HG03558 (cell line): ENCODE measurements at regions not wholly inside any gene's neighbourhood (a gene's known extent, or its start where the extent isn't known, plus 50 kb on each side); places are given as distances from the start of the nearest gene placed in this dataset.

Experiments
- ATAC-seq: cut with Tn5 transposase; IDR thresholded peaks from one replicate; pipeline ENCODE4 v1.9.1; 2021; ENCODE audit warnings: moderate number of reproducible peaks; ENCODE audit not compliant: unreplicated experiment; ENCODE audit errors: extremely low read depth

GRCh38 chr5:165057145-165057544 is 1551.7 kb downstream of the MAT2B start:
- ATAC-seq, result no peak

GRCh38 chr5:165066751-165067385 is 1561.4 kb downstream of the MAT2B start:
- ATAC-seq, result no peak

DNA sequence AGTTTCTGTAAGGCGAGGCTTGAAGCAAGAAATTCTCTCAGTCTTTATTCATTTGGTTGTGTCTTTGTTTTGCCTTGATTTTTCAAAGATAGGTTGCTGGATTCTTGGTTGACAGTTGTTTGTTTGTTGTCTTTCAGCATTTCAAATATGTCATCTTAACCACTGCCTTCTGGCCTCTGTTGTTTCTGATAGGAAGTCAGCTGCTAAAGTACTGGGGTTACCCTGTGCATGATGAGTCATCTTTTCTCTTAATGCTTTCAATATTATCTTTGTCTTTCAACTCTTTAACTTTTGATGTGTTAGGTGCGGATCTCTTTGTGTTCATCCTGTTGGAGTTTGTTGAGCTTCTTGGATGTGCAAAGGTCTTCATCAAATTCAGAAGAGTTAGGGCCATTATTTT is 1571.3 kb downstream of the MAT2B start:
- ATAC-seq, result no peak

GRCh38 chr5:165079389-165079788 is 1574.0 kb downstream of the MAT2B start:
- ATAC-seq, result no peak

- ATAC-seq, result no peak
These were observed 1578.0 kb downstream of the MAT2B start for GRCh38 chr5:165083394-165083793.

DNA sequence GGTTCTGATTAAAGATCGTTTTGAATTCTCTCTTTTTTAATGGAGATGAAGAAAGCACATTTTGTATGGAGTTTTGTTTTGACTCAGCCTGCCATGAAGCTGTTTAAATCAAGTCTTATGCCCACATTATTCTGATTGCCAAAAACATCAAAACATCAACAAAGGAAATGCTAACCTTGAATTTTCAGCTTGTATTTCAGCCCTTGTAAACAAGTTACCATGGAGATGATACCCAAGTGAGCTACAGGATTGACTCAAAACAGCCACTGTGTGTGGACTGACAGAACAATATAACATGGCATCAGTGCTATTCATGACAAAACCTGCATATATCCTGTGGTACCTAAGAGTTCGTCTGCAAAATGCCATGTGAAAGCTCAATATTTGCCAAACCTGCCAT is 1581.0 kb downstream of the MAT2B start:
- no peak for ATAC-seq

DNA sequence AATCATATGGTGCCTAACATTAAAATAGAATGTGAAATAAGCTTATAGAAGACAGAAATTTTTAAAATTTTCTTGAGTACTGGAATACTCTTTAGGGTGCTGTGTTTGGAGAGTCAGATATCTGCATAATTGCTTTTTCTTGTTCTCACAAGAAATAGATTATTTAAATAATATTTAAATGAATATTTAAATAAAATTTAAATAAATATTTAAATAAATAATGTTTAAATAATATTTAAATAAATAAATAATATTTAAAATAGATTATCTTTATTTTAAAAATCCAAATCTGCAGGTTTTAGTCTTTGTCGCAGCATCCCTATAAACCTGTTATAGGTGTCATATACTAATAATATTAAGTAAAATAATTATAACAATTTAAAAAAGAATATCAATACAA is 1589.4 kb downstream of the MAT2B start:
- no peak for ATAC-seq

GRCh38 chr5:165101709-165102108 is 1596.3 kb downstream of the MAT2B start:
- ATAC-seq, result no peak

- no peak for ATAC-seq
These were observed 1599.2 kb downstream of the MAT2B start for GRCh38 chr5:165104611-165105010.

DNA sequence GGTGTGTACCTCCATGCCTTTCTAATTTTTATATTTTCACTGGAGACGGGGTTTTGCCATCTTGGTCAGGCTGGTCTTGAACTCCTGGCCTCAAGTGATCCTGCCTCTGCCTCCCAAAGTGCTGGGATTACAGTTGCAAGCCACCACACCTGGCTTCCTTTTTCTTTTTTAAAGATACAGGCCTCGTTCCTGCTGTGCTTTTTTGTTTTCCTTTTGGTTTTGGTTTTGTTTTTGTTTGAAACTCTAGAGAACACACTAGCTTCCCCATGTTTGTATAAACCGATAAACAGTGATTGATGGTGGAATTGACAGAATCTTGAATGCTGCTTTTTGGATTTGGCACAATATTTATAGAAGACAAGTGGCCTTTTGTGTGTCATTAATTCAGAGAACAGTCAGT is 1603.4 kb downstream of the MAT2B start:
- no peak for ATAC-seq

DNA sequence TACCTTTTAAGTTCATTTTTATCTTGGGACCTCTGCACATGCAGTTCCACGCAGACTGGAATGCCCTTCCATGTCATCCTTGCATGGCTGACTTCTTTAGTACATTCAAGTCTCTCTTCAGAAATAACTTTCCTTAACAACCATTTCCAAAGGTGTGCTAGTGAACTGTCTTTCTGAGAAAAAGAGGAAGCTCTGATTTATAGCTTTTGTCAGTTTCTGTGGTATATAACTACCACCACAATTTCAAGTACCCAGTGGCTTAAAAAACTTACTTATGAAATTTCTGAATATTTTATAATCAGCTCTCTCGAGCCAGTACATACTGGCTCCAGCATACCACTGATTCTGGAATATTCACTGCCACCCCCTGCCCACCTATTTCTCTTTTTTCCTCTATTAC is 1613.8 kb downstream of the MAT2B start:
- ATAC-seq, result no peak

DNA sequence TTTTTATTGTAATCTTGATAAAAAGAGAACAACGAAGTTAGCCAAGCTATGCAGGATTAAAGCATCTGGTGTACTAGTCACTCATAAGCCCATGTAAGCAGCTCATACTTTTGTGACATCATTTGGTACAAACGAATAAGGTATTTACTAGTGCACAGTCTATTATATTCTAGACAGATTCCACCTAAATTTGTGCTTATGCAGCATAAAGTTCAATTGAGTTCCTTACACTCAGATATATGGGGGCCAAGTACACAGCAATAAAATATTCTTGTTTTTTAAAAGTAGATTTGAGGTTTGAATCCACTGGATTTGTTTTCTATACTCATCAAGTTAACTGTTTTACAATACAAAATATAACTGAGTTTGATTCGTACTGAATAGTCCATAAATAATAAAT is 1621.2 kb downstream of the MAT2B start:
- ATAC-seq, result no peak

- no peak for ATAC-seq
These were observed 1622.5 kb downstream of the MAT2B start for GRCh38 chr5:165127941-165128340.

GRCh38 chr5:165130656-165131055 is 1625.2 kb downstream of the MAT2B start:
- ATAC-seq, result no peak

- ATAC-seq, result no peak
These were observed 1628.7 kb downstream of the MAT2B start for GRCh38 chr5:165134155-165134554.

DNA sequence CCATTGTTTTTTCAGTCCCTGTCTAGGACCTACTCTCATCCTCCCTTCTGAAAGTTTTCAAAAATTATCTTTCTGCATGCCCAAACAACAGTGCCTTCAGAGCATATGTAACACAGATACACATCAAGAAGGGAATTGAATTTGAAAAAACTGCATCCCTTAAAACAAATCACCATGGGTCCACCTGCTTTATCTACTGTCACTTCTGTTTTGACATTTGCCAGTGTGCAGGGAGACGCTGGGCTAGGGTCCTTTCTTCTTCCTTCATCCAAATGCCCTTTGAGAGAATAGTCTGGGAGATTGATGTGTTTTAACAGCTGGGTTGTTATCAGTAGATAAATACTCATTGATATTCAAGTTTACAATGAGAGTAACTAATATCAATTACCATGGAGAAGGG is 1630.1 kb downstream of the MAT2B start:
- ATAC-seq, result no peak

- ATAC-seq, result no peak
These were observed 1632.3 kb downstream of the MAT2B start for GRCh38 chr5:165137701-165138100.

DNA sequence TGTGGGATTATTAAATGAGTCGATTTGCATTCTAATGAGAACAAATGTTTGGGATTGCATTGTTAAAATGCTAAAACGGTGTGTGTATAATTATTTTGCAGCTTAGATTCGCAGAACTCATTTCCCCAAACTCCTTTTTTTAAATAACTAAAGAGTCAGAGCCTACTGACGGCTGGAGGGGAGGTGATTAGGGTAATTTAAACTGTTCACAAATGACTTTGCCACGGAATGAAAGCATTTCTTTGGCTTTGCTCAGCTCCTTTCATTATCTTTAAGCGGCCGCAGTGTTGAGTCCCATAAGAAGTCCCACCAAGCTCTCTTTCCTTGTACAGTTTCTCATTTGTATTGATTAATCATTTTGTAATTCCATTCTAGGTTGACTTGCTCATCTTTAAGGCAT is 1632.8 kb downstream of the MAT2B start:
- no peak for ATAC-seq

- ATAC-seq, result no peak
These were observed 1633.8 kb downstream of the MAT2B start for GRCh38 chr5:165139262-165139661.

DNA sequence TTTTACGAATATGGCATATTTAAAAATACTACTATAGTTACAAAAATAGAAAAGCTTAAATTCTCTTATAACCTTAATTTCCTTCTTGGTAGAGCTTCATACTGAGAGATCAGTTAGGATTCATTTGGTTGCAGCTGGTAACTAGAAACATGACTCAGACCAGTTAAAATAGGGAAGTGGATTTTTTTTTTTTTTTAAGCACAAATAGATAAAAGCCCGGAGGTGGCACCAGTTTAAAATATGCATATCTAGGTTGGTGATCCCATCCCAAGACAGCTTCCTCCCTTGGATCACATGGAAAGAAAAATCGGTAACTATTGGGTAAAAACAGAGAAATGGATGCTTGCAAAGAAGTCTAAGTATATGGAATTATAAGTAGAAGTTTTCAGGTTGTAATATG is 1634.3 kb downstream of the MAT2B start:
- ATAC-seq, result no peak

- no peak for ATAC-seq
These were observed 1638.3 kb downstream of the MAT2B start for GRCh38 chr5:165143741-165144140.

DNA sequence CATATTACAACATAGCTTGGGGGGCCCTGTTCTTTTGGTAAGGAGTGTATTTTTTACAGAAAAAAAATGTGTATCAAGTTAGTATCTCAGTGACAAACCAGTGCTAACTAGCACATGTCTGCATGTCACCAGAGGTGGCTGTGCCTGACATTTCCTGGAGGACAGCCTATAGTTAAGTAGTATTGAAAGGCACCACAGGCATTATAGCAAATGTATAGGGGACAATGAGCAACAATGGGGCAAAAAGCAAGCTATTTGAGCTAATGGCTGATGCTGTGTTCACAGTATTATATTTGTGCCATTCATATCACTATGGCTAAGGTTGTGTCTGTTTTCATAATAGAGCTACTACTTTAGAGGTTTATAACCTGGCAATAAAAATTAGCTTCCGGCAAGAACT is 1644.0 kb downstream of the MAT2B start:
- ATAC-seq, result no peak

DNA sequence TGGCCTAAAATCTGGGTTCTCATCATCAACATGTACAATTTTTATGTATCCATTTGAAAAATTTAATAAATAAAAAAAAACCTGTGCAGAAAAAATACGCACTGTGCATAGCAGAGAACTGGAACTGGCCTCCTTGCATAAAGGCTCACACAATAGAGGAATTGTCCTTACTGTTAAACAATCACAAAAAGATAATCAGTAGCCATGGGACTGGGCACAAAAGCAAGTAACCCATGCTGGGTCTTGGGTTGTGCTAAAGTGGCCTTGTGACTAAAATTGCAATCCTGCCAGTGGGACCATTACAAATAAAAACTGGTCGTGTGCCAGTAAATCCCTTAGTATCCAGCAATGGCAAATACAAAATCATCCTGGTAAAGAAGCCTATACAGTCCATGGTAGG is 1646.6 kb downstream of the MAT2B start:
- ATAC-seq, result no peak
